COLO668 (cell line): ENCODE measurements at regions not wholly inside any gene's neighbourhood (a gene's known extent, or its start where the extent isn't known, plus 50 kb on each side); places are given as distances from the start of the nearest gene placed in this dataset.
"Not testable (repeated sequence)": the region's sequence is repeated elsewhere in the genome, so short reads cannot be mapped to it uniquely, and the experiment has no call there.

Experiments used
- DNase-seq: peaks from one replicate; lab custom pipeline; 2025; ENCODE audit not compliant: unreplicated experiment; lab: John Stamatoyannopoulos, UW

DNA sequence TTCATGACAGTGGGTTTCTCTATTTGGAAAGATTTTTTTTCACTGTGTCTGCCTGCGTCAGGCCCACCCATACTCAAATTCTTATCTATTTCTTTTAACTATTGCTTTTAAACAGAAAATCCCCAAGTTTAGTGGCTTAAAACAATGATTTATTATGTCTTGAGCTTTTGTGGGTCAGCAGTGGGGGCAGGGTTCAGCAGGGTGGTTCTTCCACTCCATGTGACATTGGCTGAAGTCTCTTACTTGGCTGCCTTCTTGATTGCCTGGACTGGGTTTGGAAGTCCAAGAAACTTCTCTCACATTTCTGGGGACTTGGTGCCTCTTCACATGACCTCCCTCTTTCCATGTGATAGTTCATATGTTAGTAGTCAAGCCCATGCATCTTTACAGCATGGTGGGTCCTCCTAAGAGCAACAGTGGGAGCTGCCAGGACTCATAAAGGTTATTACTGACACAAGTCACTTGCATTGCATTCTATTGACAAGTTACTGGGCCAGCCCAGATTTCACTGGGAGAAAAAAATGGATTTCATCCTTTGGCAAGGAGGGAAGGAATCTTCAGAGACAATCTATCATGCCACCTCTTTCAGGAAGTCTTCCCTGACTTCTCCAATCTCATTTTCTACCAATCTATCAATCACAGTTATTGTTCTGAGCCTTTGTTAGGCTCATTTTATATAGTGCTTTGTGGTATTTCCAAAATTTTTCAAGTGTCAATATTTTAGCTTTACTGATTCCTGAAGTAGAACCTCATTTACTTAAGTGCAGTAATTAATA is 436.1 kb downstream of the XYLT1 start:
- DNase-seq, result no peak

DNA sequence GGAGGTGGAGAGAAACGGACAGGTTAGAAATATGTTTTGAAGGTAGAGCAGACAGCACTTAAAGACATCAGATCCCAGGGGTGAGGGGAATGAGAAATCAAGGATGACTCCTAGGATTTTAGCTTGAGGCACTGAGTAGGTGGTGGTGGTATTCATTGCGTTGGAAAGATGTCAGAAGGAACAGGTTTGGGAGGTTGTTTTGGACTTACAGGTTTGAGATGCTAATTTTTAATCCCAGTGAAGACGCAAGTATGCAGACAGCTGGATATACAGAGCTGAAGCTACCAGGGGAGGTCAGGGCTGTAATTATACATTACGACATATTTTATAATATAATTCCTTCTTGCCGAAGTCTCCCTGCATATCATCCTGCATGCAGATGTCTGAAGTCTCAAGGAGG is 433.3 kb downstream of the XYLT1 start:
- no peak for DNase-seq

DNA sequence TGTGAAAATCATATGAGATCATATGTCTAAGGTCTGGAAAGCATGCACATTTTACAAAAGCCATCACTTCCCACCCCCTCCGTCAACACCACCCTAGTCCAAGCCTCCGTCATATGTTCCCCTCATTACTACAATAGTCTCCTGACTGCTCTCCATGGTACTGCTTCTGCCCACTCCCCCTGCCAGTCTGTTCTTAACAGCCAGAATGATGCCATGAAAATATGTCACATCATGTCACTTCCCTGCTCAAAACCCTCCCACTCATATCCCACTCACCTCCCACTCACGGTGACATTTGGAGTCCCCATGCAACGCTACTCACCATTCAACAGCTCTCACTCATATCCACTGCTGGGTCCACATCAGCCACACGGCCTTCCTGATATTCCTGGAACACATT is 432.3 kb downstream of the XYLT1 start:
- DNase-seq, result no peak

DNA sequence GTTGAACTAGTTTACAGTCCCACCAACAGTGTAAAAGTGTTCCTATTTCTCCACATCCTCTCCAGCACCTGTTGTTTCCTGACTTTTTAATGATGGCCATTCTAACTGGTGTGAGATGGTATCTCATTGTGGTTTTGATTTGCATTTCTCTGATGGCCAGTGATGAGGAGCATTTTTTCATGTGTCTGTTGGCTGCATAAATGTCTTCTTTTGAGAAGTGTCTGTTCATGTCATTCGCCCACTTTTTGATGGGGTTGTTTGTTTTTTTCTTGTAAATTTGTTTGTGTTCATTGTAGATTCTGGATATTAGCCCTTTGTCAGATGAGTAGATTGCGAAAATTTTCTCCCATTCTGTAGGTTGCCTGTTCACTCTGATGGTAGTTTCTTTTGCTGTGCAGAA is 421.7 kb downstream of the XYLT1 start:
- DNase-seq, result not testable (repeated sequence)

DNA sequence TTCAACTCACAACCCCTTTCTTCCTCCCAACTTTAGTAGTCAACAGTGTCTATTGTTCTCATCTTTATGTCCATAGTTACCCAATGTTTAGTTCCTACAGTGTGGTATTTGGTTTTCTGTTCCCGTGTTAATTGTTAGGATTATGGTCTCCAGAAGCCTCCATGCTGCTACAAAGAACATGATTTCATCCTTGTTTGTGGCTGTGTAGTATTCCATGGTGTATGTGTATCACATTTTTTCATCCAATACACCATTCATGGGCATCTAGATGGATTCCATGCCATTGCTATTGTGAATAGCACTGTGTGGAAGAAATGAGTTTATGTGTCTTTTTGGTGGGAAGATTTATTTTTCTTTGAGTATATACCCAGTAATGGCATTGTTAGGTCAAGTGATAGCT is 420.3 kb downstream of the XYLT1 start:
- DNase-seq, result no peak
